ENCODE measurements at regions not wholly inside any gene's neighbourhood (a gene's known extent, or its start where the extent isn't known, plus 50 kb on each side); places are given as distances from the start of the nearest gene placed in this dataset.

DNA sequence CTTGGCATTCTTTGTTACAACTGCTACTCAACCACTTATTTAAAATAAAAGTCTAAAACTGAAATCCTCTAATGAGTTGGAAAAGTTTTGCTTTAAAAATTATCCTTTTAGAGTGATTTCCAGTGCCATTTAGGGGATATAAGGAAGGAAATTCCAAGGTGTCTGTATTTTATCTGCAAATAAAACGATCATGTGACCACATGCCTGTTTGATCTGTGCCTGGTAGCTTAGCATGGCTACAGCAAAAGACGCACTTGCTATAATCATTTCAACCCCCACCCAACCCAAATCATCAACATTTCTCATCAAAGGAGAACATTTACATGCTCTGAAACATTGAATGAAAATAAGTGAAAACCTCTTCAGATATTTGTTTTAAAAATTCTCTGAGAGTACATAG lies 615.1 kb downstream of the IRS1 start:
- no peak overlapping the region for H2AK5ac ChIP-seq (ENCODE audit: insufficient read length, low read length)
- Mint-ChIP-seq H3K27ac (no peak overlapping the region), H3K4me1 (peaks cover 19 to 22% of the 10 kb centered on the region in 2 experiments), H3K9me3 (no peaks in the 10 kb centered on the region; a peak in 1 of 5 replicates), H3K4me3 (no peak overlapping the region), H3K27me3 (ENCODE audit: low read depth) (no peaks in the 10 kb centered on the region), H3K36me3 (ENCODE audit: insufficient read depth in 1 of 3, low read depth in 3 of 3) (no peaks in the 10 kb centered on the region)
- no peak overlapping the region for H2BK120ac ChIP-seq (ENCODE audit: low read depth, low read length, poor library complexity, severe bottlenecking)
- H2AFZ ChIP-seq (ENCODE audit: low read length), result no peak overlapping the region
- H3K4me1 ChIP-seq (ENCODE audit: insufficient read depth, low read length), result no peaks in the 10 kb centered on the region
- H4K91ac ChIP-seq (ENCODE audit: insufficient read length, low read depth, low read length), result no peak overlapping the region
- no peak overlapping the region for H3T11ph ChIP-seq (ENCODE audit: low read length)
- H4K8ac ChIP-seq (replicated peaks; ENCODE audit: insufficient read length, low read depth, low read length), result no peak overlapping the region
- H3K4me2 ChIP-seq (ENCODE audit: insufficient read depth, insufficient read length, low read length), result no peak overlapping the region
- no peaks in the 10 kb centered on the region for H3K27me3 ChIP-seq (ENCODE audit: insufficient read depth, low read length)
- DNase-seq, result no peak
- no peak overlapping the region for H2BK15ac ChIP-seq (ENCODE audit: low read depth, low read length)
- no peaks in the 10 kb centered on the region for H3K79me1 ChIP-seq (ENCODE audit: insufficient read depth, low read depth, low read length, poor library complexity, severe bottlenecking)
- H2BK12ac ChIP-seq (ENCODE audit: insufficient read length, low read depth, low read length), result no peak overlapping the region
- no peaks in the 10 kb centered on the region for H3K9me3 ChIP-seq (ENCODE audit: control insufficient read depth, low read depth, low read length)
- H3K4ac ChIP-seq (ENCODE audit: low read depth, low read length), result no peak overlapping the region
- no peak overlapping the region for H3K18ac ChIP-seq (ENCODE audit: insufficient read length, low read depth, low read length)
- no peaks in the 10 kb centered on the region for H3K79me2 ChIP-seq (ENCODE audit: insufficient read depth, low read length)
- H2BK20ac ChIP-seq (ENCODE audit: low read depth, low read length, poor library complexity, severe bottlenecking), result no peak overlapping the region
- no peak overlapping the region for H3K14ac ChIP-seq (ENCODE audit: insufficient read depth, low read length)
- TF ChIP-seq, protein P1, sequence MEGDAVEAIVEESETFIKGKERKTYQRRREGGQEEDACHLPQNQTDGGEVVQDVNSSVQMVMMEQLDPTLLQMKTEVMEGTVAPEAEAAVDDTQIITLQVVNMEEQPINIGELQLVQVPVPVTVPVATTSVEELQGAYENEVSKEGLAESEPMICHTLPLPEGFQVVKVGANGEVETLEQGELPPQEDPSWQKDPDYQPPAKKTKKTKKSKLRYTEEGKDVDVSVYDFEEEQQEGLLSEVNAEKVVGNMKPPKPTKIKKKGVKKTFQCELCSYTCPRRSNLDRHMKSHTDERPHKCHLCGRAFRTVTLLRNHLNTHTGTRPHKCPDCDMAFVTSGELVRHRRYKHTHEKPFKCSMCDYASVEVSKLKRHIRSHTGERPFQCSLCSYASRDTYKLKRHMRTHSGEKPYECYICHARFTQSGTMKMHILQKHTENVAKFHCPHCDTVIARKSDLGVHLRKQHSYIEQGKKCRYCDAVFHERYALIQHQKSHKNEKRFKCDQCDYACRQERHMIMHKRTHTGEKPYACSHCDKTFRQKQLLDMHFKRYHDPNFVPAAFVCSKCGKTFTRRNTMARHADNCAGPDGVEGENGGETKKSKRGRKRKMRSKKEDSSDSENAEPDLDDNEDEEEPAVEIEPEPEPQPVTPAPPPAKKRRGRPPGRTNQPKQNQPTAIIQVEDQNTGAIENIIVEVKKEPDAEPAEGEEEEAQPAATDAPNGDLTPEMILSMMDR (conservative IDR thresholded peaks at IDR 0.05), result no peak
- no peaks in the 10 kb centered on the region for H4K20me1 ChIP-seq (ENCODE audit: control insufficient read depth, insufficient read depth, insufficient read length)
- no peak overlapping the region for H3K23ac ChIP-seq (ENCODE audit: insufficient read length, low read depth, low read length)
- no peak overlapping the region for H2BK5ac ChIP-seq (ENCODE audit: insufficient read length, low read length)
- no peak overlapping the region for H3K27ac ChIP-seq (ENCODE audit: insufficient read length, low read depth, low read length)
- no peak overlapping the region for H3K56ac ChIP-seq (ENCODE audit: insufficient read length, low read depth, low read length)
- H3K23me2 ChIP-seq (ENCODE audit: insufficient read length, low read depth, low read length, poor library complexity, severe bottlenecking), result no peaks in the 10 kb centered on the region
- H4K5ac ChIP-seq (ENCODE audit: insufficient read length, low read depth, low read length), result no peak overlapping the region
- no peak overlapping the region for H3K9ac ChIP-seq (ENCODE audit: extremely low read depth, insufficient read length, low read length)
- no CpG with 5 or more reads among the region's 2 CpGs for WGBS (ENCODE audit: extremely low coverage, insufficient read length, low lambda C conversion rate)

Measured in H9 (cell line).